Stimulated activated CD4-positive, alpha-beta T cell treated with anti-CD3 and anti-CD28 coated beads, Interleukin-15, amount 100 ng/mL, for 1 hour (primary cell): ENCODE measurements at regions not wholly inside any gene's neighbourhood (a gene's known extent, or its start where the extent isn't known, plus 50 kb on each side); places are given as distances from the start of the nearest gene placed in this dataset.
"Not testable (repeated sequence)": the region's sequence is repeated elsewhere in the genome, so short reads cannot be mapped to it uniquely, and the experiment has no call there.

Experiments used
- DNase-seq, 2 donors: peaks; one replicate each; pipeline ENCODE4 v3.0.0-alpha.2; 2020; ENCODE audit warnings: low read depth in 1 of 2, low spot score in 1 of 2

DNA sequence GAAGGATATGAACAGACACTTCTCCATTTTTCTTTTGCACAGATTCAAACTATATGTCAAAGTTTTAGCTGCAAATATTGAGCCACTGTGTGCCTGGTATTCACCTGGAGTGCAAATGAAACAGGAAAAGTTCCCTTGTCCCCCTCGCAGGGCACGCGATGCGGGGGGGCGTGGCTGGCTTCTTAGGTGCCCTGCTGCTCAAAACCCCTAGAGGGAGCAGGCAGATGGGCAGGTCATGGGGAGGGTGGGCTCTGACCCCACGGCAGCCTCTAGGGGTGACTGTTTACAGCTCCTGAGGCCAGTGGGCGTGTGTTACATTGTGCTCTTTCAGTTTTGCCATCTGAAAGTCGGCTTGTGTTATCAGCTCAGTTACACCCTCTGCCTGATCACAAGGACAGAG is 931.2 kb upstream of the B3GALT2 start:
- no peak for DNase-seq

DNA sequence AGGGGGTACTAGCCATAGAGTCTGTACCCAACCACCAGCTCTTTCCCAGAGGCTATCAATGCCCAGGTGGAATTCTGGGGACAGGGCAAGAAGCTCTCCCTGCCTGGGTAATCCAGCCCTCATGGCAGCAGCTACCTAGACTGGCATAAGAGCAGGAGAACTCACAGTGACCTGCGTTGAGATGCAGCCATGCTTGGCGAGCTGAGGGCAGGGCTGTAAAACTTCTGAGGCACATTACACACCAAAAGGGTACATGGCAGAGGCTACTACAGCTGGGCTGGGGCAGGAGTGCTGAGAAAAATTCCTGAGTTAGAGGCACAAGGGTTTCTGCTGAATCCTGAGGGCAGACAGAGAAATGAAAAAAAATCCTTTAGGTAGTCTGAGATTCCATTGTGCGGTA is 927.9 kb upstream of the B3GALT2 start:
- no peak for DNase-seq

DNA sequence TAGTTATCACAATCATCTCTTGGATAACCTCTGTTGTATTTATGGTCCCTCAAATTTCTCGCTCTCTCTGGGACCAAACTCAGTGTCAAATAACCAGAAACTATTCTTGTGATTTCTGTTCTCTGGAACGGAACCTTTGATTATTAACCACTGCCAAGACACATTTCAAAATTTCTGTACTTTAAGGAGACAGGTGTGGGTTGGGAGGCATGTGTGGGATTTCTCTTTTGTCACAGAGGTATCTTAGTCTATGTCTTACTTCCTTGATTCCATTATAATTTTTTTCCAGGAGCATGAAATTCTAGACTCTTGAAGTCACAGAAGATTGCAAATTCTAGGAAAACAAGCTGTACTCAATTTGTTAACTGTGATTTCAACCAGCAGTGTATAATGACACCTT is 919.0 kb upstream of the B3GALT2 start:
- DNase-seq, result no peak

DNA sequence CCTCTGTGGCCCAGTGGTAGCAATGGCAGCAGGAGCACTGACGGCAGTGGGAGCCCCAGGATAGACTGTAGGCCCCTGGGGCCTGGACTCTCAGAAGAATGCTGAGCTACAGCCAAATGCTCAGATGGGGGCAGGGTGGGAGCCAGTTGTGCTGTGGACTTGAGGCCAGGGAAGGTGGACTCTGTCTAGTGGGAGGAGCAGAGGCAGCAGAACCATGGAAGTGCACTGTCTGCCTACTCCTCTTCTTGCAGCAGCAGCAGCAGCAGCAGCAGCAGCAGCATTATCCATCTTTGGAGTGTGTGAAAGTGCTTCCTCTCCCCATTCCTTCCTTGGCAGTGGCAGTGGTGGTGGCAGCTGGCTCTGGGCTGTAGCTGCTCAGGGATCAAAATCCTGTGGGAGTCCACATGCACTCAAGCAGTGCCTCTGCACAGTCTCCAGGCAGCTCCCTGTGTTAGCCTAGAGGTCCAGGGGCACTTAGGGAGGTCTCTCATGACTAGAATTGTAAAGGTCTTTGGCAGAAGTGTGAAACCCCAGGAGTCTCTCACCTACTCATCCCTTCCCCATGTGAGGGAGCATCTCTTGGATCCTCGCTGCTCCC is 917.9 kb upstream of the B3GALT2 start:
- DNase-seq, result no peak

DNA sequence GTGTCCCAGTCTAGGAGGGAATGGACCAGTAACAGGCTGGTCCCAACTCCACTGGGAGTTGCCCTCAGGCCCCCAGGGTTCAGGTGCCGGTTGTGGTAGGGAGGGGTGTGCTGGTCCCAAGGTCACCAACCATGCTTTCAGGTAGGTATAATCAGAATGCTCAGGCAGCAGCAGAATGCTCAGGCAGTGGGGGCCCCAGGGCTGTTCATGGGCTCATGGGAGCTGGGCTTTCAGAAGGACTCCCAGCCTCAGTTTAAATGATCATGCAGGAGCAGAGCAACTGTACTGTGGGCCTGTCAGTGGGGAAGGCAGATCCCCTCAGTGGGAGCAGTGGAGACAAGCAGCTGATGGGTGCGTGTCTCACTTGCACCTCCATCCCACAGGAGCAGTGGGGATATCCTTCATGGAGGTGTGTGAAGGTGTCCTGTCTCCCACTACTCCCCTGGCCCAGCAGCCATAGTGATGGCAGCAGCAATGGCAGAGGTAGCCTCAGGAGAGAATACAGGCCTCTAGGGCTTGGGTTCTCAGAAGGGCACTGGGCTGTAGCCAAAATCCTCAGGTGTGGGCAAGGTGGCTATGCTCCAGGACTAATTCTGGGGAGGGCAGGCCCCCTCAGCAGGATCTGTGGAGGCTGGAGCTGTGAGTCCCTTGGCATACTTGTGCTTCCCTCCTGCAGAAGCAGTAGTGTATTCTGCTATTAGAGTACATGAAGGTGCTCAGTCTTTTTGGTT is 917.3 kb upstream of the B3GALT2 start:
- DNase-seq, result no peak

DNA sequence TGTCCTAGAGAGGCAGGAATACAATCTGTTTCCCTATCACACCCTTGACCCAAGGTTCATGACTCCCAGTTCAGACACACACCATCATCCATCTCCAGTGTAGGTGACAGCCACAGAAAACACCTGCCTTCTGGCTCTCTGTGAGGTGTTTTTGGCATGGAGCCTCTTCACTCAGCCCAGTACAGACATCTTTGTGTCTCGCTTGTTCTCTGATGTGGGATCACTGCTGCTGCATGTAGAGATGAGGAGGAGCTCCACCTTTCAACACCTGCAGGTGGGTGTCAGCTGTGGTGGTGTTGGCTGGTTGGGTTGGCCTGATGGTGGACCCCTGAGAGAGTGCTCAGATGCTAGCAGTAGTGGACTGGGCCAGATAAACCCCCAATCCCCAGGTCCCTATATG is 916.7 kb upstream of the B3GALT2 start:
- DNase-seq, result no peak

DNA sequence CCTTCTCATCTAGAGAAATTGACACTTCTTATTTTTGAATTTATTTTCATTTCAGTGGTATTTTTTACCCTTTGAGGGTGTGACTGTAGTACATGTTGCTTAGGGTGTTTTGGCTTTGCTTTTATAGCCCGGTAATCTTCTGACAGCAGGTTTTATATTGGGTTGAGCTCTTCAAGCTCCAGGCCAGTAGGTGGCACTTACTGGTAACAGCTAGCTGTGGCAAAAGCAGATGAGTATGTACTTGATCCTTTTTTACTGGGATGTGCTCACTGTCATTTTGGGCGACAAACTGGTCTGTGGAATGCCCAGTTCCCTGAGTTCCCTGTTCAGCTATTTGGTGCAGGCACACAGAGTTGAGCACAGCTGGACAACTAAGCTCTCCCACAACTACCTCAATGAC is 916.2 kb upstream of the B3GALT2 start:
- no peak for DNase-seq

DNA sequence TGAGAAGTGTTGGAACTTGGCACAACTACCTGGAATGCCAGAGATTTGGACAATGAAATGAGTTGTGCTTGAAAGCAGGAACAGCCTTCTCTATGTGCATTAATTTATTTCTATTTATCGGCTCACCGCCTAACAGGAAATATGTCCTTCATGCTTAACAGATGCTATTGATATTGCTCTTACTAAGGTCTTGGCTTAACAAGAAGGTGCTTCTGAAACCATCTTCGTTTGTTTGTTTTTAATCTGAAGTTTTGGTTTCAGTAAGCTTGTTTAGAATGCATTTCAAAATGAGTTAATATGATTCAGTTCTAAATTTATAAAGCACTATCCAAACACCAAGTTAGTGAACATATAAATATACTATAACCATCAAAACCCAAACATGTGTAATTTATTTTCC is 898.3 kb upstream of the B3GALT2 start:
- no peak for DNase-seq

DNA sequence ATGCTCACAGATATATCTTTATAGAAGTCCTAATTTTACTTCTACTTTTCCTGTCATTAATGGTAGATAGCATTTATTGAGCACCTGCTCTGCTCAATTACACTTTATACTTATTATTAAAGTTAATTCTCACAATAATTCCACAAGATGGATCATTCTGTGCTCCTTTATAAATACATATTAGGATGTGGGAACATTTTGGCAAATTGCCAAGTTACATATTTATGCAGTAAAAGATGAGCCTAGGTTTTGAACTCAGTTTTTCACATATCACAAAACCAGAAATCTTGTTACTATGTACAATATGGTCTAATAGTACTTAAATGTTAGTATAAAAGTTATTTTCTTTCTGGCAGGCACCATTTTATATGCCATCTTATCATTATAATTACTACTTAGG is 895.0 kb upstream of the B3GALT2 start:
- no peak for DNase-seq

DNA sequence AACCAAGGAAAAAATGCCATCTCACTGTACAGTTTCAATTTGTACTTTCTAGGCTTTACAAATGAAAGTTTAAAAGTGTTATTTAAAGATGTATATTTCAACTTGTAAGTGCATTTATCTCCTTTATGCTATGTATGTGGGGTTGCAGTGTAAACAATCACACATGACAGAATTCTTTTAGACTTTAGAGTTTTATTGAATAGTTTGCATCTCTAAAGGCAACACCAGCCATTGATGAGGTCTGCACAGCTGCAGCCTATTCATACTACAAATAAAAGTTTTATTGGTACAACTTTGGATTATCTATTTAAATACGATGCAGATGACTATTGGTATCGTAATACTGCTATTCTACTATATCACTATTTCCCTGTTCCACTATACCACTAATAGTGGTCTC is 894.4 kb upstream of the B3GALT2 start:
- DNase-seq, result no peak

DNA sequence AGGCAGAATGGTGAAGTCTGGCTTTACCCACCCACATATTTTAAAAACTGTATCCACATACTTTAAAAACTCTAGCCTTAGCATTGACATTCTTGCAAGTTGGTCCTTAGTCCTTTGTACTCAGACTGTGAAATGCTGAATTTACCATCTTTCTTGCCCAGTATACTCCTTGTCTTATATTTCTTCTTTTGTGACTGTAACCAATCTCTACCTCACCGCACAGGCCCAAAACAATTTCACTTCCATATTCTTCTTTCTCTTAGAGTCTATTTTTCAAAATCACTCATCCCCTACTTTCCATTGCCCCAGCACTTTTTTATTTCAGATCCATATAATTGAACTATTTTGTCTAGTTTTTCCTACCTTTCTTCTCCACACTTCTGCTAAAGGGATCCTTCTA is 892.4 kb upstream of the B3GALT2 start:
- DNase-seq, result no peak

DNA sequence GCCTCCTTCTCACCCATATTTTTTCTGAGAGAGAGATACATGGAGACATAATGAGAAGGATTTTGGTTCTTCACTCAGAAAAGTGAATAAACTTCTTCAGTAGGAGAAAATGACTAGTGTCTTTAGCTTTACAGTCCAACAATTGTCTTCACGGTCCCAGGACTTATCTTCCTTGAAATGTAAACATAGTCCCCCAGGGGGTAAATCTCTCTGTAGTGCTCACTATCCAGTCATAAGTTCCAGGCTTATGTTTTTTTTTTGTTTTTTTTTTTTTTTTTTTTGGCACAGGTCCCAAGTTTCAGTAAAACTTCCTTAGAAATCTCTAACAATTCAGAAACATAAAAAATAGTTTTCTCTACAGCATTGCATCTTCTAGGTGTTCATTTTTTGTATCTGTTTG is 890.2 kb upstream of the B3GALT2 start:
- DNase-seq, result no peak

DNA sequence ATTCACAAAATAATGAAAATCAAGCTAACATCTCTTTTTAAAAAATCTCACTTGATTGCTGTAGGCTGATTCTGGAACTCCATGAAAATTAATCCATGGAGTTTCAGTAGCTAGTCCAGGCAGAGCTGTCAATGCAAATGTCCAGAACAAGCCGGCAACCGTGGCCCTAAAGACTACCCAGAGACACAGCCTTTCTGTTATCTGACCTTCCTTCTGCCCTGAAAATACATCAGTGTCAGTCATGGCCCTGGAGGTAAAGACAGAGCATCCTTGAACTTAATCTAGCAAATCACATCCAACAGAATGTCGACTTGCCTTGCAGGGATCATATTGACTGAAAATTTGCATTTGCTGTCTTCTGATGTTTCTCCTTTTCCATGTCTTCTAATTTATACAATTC is 887.4 kb upstream of the B3GALT2 start:
- no peak for DNase-seq

DNA sequence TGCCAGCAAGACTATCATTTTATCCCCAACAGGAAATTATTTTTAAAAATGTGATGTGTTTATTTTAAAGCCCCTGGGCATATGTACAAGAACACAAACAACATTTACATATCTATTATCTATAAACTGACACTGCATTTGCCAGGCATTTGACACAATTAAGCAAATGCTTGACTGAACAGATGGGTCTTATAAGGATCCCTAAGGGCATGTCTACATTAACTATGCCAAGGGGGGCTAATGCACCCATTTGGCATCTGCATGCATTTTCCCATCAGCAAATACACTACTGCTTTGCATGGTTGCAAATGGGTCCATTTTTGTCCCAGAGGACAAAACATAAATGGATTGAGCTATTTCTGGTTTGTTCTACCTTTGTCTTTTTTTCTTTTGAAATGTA is 884.8 kb upstream of the B3GALT2 start:
- DNase-seq, result no peak

DNA sequence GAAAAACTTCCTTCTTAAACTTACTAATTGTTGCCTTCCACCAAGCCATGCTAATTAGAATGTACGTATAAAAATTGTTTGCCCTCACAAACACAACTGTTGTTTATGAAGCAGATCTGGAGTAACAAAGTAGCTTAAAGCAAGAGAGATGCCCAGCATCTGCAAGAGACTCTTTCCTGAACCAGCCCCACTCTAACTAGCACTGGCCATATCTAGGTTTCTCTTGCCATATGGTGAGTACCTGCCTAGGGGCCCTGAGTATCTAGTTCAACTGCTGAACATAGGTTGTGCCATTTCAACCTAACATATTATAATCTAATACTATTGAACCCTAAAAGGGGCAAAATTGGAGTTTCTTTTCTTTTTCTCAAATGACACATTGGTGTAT is 883.4 kb upstream of the B3GALT2 start:
- no peak for DNase-seq

DNA sequence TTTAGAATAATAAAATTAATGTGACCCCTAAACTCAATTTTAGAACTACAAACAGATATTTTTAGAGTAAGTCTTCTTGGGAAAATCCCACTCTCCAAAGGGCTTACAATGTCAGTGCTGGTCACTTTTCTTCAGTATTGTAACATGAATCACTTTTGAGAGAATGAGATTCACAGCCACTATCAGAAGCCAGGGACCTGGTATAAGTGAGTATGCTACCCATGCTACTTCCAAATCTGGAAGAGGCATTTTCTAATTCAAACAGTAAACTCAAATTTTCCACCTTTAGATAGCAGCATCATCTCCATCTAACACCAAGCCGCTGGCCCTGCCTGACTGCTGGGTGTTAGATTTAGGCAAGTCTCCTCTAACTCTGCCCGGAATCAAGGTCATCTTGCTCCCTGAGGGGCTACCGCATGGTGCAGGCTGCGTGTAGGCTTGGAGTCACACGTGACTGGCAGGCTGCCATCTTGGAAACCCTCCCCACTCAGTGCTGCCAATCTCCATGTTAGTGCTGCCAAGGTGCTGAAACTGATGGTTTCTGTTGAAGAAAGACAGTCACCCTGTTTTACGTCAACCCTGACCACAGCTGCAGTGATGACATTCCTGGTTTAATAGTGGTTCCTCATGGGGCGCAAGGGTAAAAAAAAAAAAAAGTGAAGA is 882.9 kb upstream of the B3GALT2 start:
- DNase-seq, result no peak

DNA sequence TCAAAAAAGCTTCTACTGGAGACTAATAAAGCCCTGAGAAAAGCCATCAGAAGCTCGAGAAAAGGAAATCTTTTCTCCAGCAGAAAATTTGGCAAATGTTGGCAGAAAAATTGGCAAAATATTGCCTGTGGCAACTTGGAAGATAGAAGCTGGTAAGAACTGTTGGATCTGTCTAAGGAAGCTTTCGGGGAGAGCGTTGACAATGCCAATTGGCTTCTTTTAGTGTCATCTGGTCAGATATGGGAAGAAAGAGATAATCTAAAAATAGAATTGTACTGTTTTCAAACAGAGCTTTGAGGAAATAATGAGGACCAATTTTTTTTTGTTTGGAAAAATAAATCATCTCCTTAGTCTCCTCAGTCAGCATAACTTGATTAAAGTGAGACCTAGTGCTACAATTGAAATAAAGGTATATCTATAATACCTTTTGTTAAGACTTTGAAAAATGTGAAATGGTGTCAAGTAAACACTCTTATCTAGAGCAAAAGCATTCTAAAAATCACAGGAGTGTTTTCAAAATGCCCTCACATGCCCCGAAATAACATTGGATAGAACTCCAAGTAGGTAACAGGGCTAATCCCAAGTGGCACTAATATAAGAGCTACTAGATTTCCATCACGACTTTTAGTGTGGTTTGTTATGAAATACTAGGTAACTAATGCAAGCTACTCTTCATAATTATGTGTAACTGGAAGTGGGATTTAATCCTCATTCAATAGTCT is 882.2 kb upstream of the B3GALT2 start:
- no peak for DNase-seq

DNA sequence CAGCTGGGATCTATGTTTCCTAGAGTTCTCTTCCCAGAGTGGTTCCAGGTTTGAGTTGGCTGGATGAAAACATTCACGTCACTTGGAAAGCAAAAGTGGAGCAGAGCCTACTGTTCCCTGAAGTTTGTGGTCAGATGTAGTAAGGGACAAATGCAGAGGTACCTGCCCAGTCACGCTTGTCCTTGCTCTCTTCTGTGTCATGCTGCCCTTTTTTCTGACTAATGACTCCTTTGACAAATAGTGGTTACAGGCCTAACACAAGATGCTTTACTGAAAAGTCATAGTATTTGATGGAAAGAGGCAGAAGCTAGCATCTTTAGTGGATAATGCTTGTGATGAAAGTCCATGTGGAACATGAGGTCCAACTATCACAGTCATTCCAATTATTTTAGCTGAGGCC is 881.4 kb upstream of the B3GALT2 start:
- DNase-seq, result no peak

DNA sequence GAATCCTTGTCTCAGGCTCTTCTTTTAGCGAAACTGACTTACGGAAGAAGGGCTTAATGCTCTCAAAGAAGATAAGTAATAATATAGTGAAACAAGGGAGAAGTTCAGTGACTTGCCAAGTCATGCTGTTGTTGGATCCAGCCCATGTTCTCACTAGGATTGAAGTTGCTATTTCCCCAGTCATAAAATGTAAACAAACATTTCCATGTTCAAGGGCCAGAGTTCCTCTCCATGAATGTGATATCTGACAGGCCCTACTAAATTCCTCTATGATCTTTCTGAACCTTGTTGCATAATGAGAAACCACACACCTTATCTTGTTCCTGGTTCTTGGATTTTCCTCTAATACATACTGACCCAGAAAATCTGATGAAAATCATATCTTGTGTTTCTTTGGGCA is 876.5 kb upstream of the B3GALT2 start:
- DNase-seq, result no peak

DNA sequence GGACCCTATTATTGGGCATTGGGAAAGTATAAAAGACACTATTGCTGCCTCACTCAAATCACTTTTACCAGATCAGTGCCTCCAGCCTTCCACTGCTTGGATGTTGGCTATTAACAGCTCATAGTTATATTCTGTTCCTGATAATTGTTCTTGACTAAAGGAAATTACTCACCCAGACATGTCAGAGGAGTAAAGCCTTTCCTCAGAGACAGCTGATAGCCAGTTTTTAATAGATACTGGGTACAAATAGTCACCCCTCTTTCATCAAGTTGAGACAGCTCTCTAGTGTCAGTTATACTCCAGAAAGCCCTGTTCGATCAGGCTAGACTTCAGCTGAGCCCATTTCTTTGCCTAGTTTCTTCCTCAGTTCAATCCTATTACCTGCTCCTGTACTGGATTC is 876.1 kb upstream of the B3GALT2 start:
- DNase-seq, result no peak

DNA sequence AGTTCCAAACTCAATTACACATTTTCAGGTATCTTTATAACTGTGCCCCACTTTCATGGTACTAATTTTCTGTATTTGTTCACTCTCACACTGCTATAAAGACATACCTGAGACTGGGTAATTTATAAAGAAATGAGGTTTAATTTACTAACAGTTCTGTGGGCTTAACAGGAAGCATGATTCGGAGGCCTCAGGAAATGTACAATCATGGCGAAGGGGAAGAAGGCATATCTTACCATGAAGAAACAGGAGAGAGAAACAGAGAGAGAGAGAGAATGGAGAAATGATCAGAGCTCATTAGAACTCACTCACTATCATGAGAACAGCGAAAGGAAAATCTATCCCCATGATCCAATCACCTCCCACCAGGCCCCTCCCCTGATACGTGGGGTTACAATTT is 874.1 kb upstream of the B3GALT2 start:
- no peak for DNase-seq

DNA sequence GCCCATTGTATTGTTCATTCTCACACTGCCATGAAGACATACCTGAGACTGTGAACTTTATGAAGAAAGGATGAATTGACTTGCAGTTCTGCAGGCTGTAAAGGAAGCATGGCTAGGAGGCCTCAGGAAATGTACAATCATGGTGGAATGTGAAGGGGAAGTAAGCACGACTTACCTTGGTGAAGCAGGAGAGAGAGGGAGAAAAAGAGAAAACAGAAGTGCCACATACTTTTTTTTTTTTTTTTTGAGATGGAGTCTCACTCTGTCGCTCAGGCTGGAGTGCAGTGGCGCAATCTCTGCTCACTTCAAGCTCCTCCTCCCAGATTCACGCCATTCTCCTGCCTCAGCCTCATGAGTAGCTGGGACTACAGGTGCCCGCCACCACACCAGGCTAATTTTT is 871.9 kb upstream of the B3GALT2 start:
- not testable (repeated sequence) for DNase-seq
